ENCODE measurements at regions not wholly inside any gene's neighbourhood (a gene's known extent, or its start where the extent isn't known, plus 50 kb on each side); places are given as distances from the start of the nearest gene placed in this dataset.

- ChIA-PET POLR2A (ENCODE audit: partially characterized antibody) (no interaction called here), CTCF (ENCODE audit: partially characterized antibody) (no interaction called here)
- Histone ChIP-seq H3K9ac (replicated peaks in 1 of 4; ENCODE audit: extremely low read depth in 1 of 4, low read depth in 3 of 4, low read length in 3 of 4) (no peak overlapping the region), H3K36me3 (ENCODE audit: control insufficient read depth in 2 of 4, insufficient read depth in 4 of 4, low read length in 3 of 4) (no peaks in the 10 kb centered on the region), H4K91ac (replicated peaks; ENCODE audit: insufficient read length, low read length) (no peak overlapping the region), H2BK120ac (replicated peaks; ENCODE audit: low read depth, low read length) (no peak overlapping the region), H3K4me3 (ENCODE audit: extremely low read depth in 1 of 4, insufficient read depth in 2 of 4, low read depth in 3 of 4, low read length in 4 of 4) (no peak overlapping the region), H3K9me3 (ENCODE audit: insufficient read depth in 2 of 2, low read depth in 1 of 2, low read length in 1 of 2) (peaks cover 0 to 7% of the 10 kb centered on the region in 2 experiments; a peak in 1 of 4 replicates), H3K79me2 (ENCODE audit: control insufficient read depth in 1 of 2, insufficient read depth in 2 of 2, low read length in 2 of 2) (no peaks in the 10 kb centered on the region), H2BK20ac (ENCODE audit: low read length) (no peak overlapping the region), H3K4ac (replicated peaks; ENCODE audit: insufficient read length, low read depth, low read length) (no peak overlapping the region), H3K27ac (ENCODE audit: low read depth, low read length) (no peak overlapping the region), H2BK15ac (ENCODE audit: low read length) (no peak overlapping the region), H3K18ac (ENCODE audit: extremely low read depth, low read length) (no peak overlapping the region), H3K56ac (replicated peaks; ENCODE audit: insufficient read length, low read depth, low read length) (no peak overlapping the region), H4K5ac (ENCODE audit: insufficient read length, low read depth, low read length) (no peak overlapping the region), H3K4me1 (replicated peaks in 1 of 4; ENCODE audit: control insufficient read depth in 3 of 4, insufficient read depth in 4 of 4, low read length in 3 of 4) (peaks cover 3 to 6% (median 5%) of the 10 kb centered on the region in 4 experiments; a peak in 5 of 7 replicates), H3K4me2 (ENCODE audit: insufficient read depth in 1 of 2, low read depth in 2 of 2, low read length in 2 of 2) (no peak overlapping the region), H4K8ac (ENCODE audit: extremely low read depth, insufficient read depth, low read length) (no peak overlapping the region), H3K23me2 (ENCODE audit: low read depth, low read length) (no peaks in the 10 kb centered on the region), H3K23ac (ENCODE audit: insufficient read length) (no peak overlapping the region), H2BK5ac (ENCODE audit: low read depth, low read length) (no peak overlapping the region), H3K79me1 (ENCODE audit: low read depth, low read length) (no peaks in the 10 kb centered on the region), H3K27me3 (replicated peaks in 1 of 4; ENCODE audit: control insufficient read depth in 3 of 4, extremely low read depth in 1 of 4, insufficient read depth in 3 of 4, low read length in 3 of 4) (no peaks in the 10 kb centered on the region; a peak in 1 of 7 replicates), H2BK12ac (ENCODE audit: low read depth, low read length) (no peak overlapping the region), H3K14ac (ENCODE audit: insufficient read length) (no peak overlapping the region), H2AFZ (ENCODE audit: low read length) (no peak overlapping the region), H4K20me1 (replicated peaks in 1 of 2; ENCODE audit: control insufficient read depth in 1 of 2, insufficient read depth in 2 of 2, low read length in 2 of 2) (no peaks in the 10 kb centered on the region), H2AK5ac (ENCODE audit: low read depth, low read length) (no peak overlapping the region)
- DNase-seq (ENCODE audit: low read depth in 1 of 2, low spot score in 2 of 2) (no peak), FAIRE-seq (no peak)
- 92% methylated on average over 1 of the region's 1 CpG; no CpG with 5 or more reads in 1 of the 2 experiments for WGBS, 2 experiments (ENCODE audit: extremely low coverage in 1 of 2, insufficient coverage in 1 of 2, insufficient read length in 1 of 2, insufficient replicate concordance in 2 of 2, low coverage in 1 of 2, low lambda C conversion rate in 2 of 2, missing lambda C conversion rate in 1 of 2)
- TF ChIP-seq POU5F1 (IDR thresholded peaks at IDR 0.05; ENCODE audit: low read depth, low read length) (no peak), MAFK (IDR thresholded peaks at IDR 0.05; ENCODE audit: low read depth, low read length) (no peak), FOSL1 (IDR thresholded peaks at IDR 0.05; ENCODE audit: insufficient read depth, low read depth, low read length) (no peak), TAF7 (optimal IDR thresholded peaks at IDR 0.05; ENCODE audit: borderline replicate concordance, low read depth, low read length) (no peak), RBBP5 (IDR thresholded peaks at IDR 0.05; ENCODE audit: borderline replicate concordance, low read depth, low read length) (no peak), SIX5 (IDR thresholded peaks at IDR 0.05; ENCODE audit: low read depth, low read length) (no peak), ATF2 (IDR thresholded peaks at IDR 0.05; ENCODE audit: low read length) (no peak), RXRA (IDR thresholded peaks at IDR 0.05; ENCODE audit: insufficient read depth, low read depth, low read length) (no peak), CTCF (IDR thresholded peaks at IDR 0.05; ENCODE audit: control extremely low read depth in 1 of 3, insufficient read depth in 1 of 3, low read depth in 1 of 3, low read length in 3 of 3) (no peak), MAX (IDR thresholded peaks at IDR 0.05) (no peak)
Measured at GRCh38 chr13:43996221-43996620, 116.5 kb downstream of the LACC1 start.
